GM19193 (cell line): ENCODE measurements at regions not wholly inside any gene's neighbourhood (a gene's known extent, or its start where the extent isn't known, plus 50 kb on each side); places are given as distances from the start of the nearest gene placed in this dataset.

Source experiments
- POLR2A ChIP-seq: IDR thresholded peaks from 4 replicates; pipeline ENCODE4 v1.6.1; 2011; ENCODE audit not compliant: insufficient read depth, insufficient read length; ENCODE audit errors: extremely low read depth

DNA sequence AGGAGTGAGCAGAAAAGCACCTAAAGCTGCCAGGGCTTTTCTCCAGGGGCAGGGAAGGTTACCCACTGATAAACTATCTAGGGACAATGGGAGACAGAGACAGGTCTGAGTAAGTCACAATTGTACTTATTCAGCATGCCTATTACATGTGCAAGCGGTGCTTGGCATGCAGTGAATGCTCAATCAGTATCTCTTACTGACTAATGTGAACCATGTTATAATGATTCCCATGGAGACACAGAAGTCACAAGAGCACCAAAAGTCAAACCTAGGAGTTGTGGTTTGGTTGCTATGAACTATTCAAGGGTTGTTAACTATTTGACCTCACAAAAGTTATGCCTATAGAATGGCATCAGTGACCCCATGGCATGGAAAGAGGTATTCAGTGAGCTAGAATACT is 50.0 kb upstream of the RASGRP1 start:
- TF ChIP-seq POLR2A: no peak

DNA sequence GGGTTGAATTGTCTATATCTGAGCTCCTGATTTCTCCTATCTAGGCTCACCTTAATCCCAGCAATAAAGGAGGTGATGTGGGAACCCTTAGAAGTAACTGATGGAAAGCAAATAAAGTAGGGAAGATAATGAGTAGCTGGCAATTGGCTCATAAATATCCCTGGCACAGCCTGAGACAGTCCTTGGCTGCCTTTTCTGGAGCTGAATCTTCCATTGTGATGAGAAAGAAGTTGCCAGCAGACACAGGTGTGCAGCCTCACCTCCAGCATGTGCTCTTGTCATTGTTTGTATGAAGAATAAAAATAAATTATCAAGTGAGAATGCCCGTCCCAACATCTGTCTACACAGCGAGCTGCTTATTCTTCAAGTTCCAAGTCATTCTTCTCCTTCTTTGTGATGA is 53.2 kb upstream of the RASGRP1 start:
- TF ChIP-seq POLR2A: no peak

DNA sequence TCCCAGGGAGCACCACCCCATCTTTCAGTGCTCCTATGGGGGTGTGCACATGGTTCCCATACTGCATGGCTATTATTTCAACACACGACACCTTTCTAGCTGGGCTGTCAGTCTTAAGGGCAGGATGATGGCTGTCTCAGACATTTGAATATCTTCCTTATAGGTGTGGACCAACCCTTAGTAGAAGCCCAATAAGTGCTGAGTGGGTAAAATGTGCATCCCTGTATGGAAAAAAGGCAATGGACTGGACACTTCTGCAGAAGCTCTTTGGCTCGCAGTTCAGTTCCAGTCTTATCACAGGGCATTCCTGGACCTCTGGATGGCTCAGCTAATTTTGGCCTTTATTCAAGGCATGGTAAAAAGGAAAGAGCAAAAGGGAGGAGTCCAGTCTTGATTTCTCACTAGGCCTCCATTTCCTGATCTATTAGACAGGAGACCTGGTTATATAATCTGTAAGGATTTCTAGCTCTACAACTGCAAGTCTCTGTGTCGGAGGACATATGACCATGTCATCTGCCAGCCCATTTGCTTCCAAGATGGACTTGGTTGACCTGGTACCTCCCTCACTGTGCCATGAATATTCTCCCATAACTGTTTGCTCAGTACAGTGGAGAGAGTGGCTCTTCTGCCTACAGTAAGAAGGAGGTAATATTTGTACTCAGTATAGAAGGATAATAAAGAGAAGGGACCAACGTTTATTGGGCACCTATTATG is 53.8 kb upstream of the RASGRP1 start:
- TF ChIP-seq POLR2A: no peak

DNA sequence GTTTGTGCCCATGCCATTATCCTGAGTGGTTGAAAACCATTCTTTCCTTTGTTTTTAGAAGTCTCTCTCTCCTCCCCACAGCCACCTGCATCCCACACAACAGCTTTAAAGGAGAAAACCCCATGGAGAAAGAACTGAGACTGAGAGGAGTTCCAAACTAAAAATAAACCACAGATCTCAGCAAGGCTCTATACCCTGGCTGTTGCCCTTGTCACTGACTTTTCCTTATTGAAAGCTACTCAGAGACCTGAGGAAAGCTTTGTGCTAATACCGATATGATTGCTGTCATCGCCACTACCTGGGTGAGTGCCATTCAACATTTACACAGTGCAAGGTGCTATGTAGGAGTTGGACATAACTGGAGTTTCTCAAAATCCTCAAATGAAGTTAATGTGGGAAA is 55.5 kb upstream of the RASGRP1 start:
- no peak for TF ChIP-seq POLR2A

DNA sequence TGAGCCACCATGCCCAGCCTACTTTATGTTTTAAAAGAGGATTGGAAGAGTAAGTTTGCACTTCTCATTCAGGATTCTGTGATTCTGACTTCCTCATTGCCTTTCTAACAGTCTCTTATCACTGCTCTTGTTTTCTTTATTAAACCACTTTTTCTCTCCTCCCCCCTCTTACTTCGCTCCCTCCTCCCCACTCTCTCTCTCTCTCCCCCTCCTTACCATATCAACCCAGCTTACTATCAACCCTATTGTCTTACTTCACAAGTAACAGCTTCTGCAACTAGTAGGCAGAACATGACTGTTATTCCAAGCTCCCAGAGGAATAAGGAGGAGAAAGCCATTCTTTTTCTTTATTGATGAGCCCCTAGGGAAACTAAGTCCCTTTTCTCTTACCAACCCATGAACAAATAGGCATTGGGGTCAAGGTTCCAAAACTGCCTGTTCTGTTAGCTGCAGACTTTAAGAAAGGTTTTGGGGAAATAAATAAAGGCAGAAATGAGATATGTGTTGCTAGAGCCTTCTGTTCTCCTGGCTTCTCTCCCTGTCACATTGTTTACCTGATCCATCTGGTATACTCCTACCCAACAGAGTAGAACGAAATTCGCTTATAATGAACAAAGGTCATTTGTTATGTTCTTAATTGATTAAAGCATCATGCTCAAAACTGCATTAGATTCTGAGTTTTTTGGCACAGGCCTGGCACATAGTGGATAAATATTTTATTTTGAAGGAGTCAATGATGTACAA is 56.4 kb upstream of the RASGRP1 start:
- TF ChIP-seq POLR2A: no peak

DNA sequence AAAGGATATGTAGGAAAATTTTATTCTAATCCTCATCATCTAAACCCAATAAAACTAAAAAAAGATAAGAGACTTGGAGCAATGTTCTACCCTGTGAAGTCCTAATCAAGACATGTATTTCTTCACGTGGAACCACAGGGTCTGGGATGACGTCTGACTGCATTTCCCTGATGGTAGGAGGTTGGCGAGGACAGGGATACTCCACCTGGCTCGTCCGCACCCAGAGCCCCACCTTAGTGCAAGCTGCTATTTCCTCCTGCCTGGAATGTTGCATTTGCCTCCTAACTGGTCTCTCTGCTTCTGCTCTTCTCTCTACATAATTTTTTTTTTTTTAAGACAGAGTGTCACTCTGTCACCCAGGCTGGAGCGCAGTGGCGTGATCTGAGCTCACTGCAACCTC is 57.7 kb upstream of the RASGRP1 start:
- TF ChIP-seq POLR2A: no peak

DNA sequence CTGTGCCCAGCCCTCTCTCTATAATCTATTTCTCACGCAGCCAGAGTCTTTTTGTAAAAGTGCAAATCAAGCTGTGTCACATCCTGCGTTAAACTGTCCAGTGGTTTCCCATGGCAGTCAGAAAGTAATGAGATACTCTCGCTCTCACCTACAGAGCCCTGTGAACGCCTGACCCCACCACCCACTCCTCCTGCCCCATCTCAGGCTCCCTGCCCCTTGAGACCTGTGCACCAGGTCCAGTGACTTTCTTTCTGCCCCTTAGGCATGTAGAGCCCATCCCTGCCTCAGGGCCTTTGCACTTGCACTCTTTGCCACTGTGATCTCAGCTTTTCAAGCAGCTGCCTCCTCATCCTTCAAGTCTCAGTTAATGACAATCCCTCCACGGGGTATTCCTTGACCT is 58.3 kb upstream of the RASGRP1 start:
- TF ChIP-seq POLR2A: no peak

DNA sequence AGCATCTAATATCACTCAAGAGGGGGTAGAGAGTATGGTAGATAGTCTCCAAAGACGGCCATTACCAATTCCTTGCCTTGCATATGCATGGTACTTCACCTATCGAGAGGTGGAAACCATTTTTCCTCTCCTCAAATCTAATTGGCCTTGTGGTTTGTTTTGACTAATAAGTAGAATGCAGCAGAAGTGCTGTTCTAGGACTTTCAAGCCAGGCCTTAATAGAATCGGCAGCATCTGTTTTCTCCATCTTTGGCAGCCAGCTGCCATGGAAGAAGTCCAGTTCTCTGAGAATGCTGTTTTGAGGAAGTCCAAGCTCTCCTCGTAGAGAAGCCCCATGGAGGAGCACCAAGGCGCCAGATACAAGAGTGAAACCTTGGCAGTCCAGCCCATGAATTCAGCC is 59.1 kb upstream of the RASGRP1 start:
- TF ChIP-seq POLR2A: no peak

DNA sequence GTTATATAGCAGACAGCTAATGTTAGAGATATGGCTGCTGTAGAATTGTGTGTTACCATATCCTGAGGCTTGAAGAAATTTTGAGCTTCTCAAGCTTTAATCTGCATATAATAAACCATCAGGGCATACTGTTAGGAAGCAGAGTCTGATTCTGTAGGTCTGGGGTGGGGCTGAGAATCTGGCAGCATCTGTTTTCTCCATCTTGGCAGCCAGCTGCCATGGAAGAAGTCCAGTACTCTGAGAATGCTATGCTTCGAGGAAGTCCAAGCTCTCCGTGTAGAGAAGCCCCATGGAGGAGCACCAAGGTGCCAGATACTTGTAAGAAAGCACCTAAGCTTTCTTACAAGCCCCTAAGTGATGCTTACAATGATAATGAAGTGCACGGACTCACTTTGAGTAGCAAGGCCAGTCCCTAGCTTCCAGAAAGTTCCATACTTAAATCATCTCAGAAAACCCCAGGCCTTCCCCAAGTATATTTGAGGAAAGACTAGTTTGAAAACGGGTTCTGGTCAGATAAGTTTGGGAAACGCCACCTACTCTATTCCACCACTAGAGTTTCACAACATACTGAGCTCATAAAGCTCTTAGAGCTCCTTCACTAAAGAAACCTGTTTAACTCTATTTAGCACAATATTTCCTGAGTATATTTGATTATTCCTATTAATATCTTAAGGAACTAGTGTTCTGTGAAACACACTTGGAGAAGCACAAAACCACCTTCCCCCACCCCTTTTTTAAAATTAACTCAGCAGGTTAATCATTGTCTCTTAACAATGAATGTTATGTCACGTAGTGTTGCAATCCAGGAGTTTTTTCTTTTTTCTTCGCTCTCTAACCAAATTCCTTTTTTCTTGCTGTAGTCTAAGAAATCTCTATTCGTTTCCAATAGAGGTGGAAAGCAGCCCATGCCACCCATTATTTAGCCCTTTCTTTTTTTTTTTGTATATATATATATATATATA is 59.9 kb upstream of the RASGRP1 start:
- TF ChIP-seq POLR2A: no peak

DNA sequence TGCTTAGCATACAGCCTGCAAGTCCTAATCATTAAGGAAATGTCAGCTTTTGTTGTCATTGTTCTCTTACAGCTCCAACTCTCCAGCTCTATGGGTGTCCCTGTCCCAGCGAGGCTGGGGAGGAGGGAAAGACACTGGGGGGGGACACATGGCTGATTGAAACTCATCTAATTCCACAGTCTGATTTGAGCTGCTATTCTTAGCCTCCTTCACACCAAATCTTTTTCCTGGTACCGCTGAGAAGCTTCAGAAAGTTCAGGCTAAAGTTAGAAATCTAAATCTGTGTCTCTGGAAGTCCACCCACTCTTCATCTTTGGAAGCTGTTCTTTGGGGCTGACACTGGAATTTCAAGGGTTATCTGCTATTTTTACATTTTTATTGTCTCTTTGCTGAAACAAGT is 61.3 kb upstream of the RASGRP1 start:
- no peak for TF ChIP-seq POLR2A

DNA sequence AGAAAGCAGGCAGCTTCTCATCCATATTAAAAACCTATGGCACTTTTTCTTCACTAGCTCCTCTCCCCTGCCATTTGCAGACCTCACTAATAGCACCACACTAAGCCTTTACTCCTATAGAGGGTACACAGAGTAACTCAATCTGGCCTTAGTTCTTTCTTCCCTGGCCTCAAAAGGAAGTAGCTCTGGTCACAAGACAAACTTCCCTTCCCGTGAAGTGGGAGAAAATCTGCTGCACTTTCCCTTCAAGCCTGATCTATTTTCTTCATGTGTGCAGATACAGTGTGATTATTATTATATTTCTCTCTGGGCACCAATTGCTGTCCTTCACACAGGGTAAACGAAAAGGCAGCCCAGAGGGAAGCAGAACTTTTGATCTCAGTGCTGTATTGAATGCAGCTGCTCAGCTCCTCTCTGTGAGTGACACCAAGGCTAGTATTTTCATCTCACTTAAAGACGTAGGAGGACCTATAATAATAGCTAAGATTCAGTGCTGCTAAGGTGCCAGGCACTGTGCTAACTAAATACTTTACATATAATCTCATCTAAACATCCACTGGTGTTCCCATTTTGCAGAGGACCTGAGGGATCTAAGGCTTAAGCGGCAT is 61.9 kb upstream of the RASGRP1 start:
- no peak for TF ChIP-seq POLR2A

DNA sequence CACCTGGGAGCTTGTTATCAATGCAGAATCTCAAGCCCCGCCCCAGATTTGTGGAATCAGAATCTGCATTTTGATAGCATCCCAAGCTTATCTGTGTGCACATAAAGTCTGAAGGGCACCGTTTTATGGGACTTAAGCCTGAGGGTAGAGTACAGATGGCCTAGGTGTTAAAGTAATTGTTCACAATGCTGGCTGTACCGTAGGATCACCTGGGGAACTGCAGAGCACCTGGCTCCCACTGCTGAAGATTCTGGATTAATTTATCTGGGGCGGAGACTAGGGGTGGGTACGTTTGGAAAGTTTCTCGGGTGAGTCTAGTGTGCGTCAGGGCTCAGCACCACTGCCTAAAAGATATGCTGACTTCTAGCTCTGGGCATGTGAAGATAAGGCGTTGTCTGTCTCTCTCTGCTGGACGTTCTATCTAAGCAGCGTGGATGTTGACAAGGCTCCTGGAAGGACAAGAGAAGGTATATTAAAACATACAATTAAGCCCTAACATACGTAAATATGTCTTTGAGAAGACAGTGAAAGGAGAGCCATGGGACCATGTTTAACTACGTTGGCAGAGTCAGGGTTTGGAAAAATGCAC is 63.2 kb upstream of the RASGRP1 start:
- TF ChIP-seq POLR2A: no peak

DNA sequence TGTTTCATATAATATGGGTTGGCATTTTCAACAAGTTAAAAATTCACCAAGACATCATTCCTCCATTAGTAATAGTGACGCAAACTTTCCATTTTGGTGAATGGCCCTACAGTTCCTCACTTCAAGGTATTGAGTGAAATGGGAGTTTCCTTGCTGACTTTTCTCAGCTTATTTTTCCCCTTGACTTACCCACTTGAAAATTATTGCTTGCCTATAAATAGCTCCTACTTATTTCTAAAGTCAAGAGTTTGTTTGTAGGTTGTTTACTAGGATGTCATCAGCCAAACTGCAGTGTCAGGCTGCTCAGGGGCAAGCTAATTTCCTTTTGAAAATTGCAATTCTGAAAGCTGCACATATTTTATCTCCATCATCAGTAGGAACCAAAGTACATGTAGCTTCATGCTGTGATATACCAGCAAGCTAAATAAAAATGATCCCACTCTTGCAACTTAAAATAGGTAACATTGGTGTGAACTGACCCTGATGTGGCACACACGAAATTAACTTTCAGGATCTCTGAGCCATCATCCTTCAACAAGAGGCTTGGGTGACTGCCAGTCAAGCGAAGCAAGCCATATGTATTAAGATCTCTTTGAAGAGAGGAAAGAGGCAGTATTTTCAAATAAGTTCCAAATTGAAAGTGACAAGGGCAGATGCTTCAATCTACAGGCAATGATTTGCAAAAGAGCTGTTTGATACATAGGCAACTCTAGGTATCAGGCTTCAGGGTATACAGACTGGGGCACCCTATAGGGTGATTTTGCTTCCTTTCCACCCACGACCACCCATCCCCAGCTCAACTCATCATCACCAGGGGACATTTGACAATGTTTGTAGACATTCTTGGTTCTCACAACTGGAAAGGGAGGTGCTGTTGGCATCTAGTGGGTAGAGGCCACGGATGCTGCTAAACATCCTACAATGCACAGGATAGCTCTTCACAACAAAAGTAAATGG is 66.8 kb upstream of the RASGRP1 start:
- TF ChIP-seq POLR2A: no peak

DNA sequence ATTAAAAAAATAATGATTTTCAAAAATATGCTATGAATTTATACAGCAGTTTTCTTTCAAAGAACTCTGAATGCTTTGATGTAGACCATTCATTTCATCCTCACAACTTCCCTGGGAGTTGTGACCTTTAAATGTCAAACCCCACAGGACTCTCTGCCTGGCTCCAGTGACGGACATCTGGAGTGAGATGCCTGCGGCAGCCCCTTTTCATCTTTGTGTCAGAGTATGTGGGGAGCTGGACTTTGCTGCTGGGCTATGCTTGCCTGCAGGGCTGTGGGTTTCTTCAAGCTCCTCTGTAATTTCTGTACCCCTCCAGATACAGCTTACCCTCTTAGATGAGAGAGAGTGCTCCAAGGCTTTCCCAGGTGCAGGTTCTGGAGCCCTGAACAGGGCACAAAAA is 70.6 kb upstream of the RASGRP1 start:
- TF ChIP-seq POLR2A: no peak

DNA sequence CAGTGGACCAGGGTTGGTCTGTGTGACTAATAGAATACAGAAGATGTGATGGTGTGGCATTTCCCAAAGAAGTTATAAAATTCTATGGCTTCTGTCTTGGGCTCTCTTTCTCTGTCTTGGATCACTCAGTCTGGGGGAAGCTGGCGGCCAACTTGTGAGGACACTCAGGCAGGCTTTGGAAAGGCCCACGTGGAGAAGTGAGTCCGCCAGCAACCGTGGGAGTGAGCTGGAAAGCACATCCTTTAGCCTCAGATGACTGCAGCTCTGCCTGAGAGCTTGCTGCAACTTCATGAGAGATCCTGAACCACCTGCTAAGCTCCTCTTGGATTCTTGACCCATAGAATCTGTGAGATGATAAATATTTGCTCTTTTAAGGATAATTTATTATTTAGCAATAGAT is 72.0 kb upstream of the RASGRP1 start:
- no peak for TF ChIP-seq POLR2A
